Activated B cell treated with CpG ODN at 0.5 μM for 24 hours (primary cell): ENCODE measurements at regions not wholly inside any gene's neighbourhood (a gene's known extent, or its start where the extent isn't known, plus 50 kb on each side); places are given as distances from the start of the nearest gene placed in this dataset.

Experiments used
- ATAC-seq: fragments of 200-7000 bp; cut with Tn5 transposase; one replicate; pipeline ENCODE4 v1.10.0; 2021; ENCODE audit warnings: low read depth, mild to moderate bottlenecking, moderate library complexity
- CTCF ChIA-PET: fragments of 350-600 bp; sonication (Branson Sonifier 250); formaldehyde crosslinking; loops from one replicate; lab custom pipeline; 2021; ENCODE audit warnings: antibody characterized with exemption; lab: Charles Lee
- POLR2A ChIA-PET: fragments of 350-600 bp; sonication (Branson Sonifier 250); formaldehyde crosslinking; loops from one replicate; lab custom pipeline; 2021; ENCODE audit warnings: antibody characterized with exemption; lab: Charles Lee
- DNase-seq: peaks from one replicate; pipeline ENCODE4 v3.0.0; 2022
- H3K27ac Mint-ChIP-seq: one replicate; pipeline ENCODE4 v1.8.0; 2020; ENCODE audit warnings: mixed read lengths
- H3K27me3 Mint-ChIP-seq: one replicate; pipeline ENCODE4 v1.8.0; 2021; ENCODE audit warnings: mixed read lengths
- H3K36me3 Mint-ChIP-seq: one replicate; pipeline ENCODE4 v1.8.0; 2021; ENCODE audit warnings: low read depth, mixed read lengths
- H3K4me1 Mint-ChIP-seq: one replicate; pipeline ENCODE4 v1.8.0; 2021; ENCODE audit warnings: mixed read lengths
- H3K4me3 Mint-ChIP-seq: one replicate; pipeline ENCODE4 v1.8.0; 2020; ENCODE audit warnings: mild to moderate bottlenecking, mixed read lengths
- H3K9me3 Mint-ChIP-seq: one replicate; pipeline ENCODE4 v1.8.0; 2020; ENCODE audit warnings: mixed read lengths
- CTCF ChIP-seq: fragments of 200-600 bp; IDR thresholded peaks from one replicate; pipeline ENCODE4 v1.8.0; 2022; ENCODE audit warnings: antibody characterized with exemption, mild to moderate bottlenecking
- intact Hi-C: fragments of 100-400 bp; cut with micrococcal nuclease; formaldehyde crosslinking; loops from one replicate; pipeline ENCODE4 v1.15.1; 2024

- peaks cover 7% of the 10 kb centered on the region for H3K27me3 Mint-ChIP-seq
- no peak overlapping the region for H3K27ac Mint-ChIP-seq
- intact Hi-C loops = no loop called here
- TF ChIP-seq CTCF = no peak
- no peaks in the 10 kb centered on the region for H3K36me3 Mint-ChIP-seq
- POLR2A ChIA-PET = no interaction called here
- no peak for ATAC-seq
- no peak for DNase-seq
- CTCF ChIA-PET = no interaction called here
- H3K9me3 Mint-ChIP-seq = no peaks in the 10 kb centered on the region
- H3K4me1 Mint-ChIP-seq = peaks cover 11% of the 10 kb centered on the region
- no peak overlapping the region for H3K4me3 Mint-ChIP-seq
Observed at GRCh38 chr3:194933465-194933864, 247.8 kb downstream of the FAM43A start.

- no peak for TF ChIP-seq CTCF
- DNase-seq (no peak), ATAC-seq (no peak)
- Mint-ChIP-seq H3K4me1 (peaks cover 5% of the 10 kb centered on the region), H3K36me3 (no peaks in the 10 kb centered on the region), H3K27ac (no peak overlapping the region), H3K4me3 (no peak overlapping the region), H3K27me3 (peaks cover 14% of the 10 kb centered on the region), H3K9me3 (no peaks in the 10 kb centered on the region)
- intact Hi-C loops = no loop called here
- CTCF ChIA-PET = interaction anchor here (1.0 kb wide), 1 partner anchor 13 kb away, joined by 5 read pairs; no protein-coding TSS in a partner anchor
- POLR2A ChIA-PET = no interaction called here
Observed at GRCh38 chr3:194935061-194935460, 249.4 kb downstream of the FAM43A start.

- ChIA-PET POLR2A (no interaction called here), CTCF (interaction anchor here (1.0 kb wide), 1 partner anchor 12 kb away, joined by 5 read pairs; no protein-coding TSS in a partner anchor)
- DNase-seq (no peak), ATAC-seq (no peak)
- Mint-ChIP-seq H3K4me3 (no peak overlapping the region), H3K27me3 (peaks cover 12% of the 10 kb centered on the region), H3K36me3 (no peaks in the 10 kb centered on the region), H3K9me3 (no peaks in the 10 kb centered on the region), H3K4me1 (peaks cover 5% of the 10 kb centered on the region), H3K27ac (no peak overlapping the region)
- intact Hi-C loops = no loop called here
- no peak for TF ChIP-seq CTCF
Observed at GRCh38 chr3:194935632-194936470, 250.2 kb downstream of the FAM43A start.

GRCh38 chr3:194936659-194937058 lies 251.0 kb downstream of the FAM43A start:
- Mint-ChIP-seq H3K36me3 (no peaks in the 10 kb centered on the region), H3K27ac (no peak overlapping the region), H3K4me1 (peaks cover 11% of the 10 kb centered on the region), H3K9me3 (no peaks in the 10 kb centered on the region), H3K4me3 (no peak overlapping the region), H3K27me3 (peaks cover 12% of the 10 kb centered on the region)
- ATAC-seq = no peak
- CTCF ChIA-PET = no interaction called here
- POLR2A ChIA-PET = no interaction called here
- no peak for DNase-seq
- TF ChIP-seq CTCF = no peak
- intact Hi-C loops = no loop called here

- no peaks in the 10 kb centered on the region for H3K36me3 Mint-ChIP-seq
- DNase-seq (no peak), ATAC-seq (no peak)
- POLR2A ChIA-PET = no interaction called here
- intact Hi-C loops = no loop called here
- no peak overlapping the region for H3K4me3 Mint-ChIP-seq
- H3K4me1 Mint-ChIP-seq = peaks cover 14% of the 10 kb centered on the region
- CTCF ChIA-PET = no interaction called here
- peaks cover 12% of the 10 kb centered on the region for H3K27me3 Mint-ChIP-seq
- no peaks in the 10 kb centered on the region for H3K9me3 Mint-ChIP-seq
- H3K27ac Mint-ChIP-seq = no peak overlapping the region
- no peak for TF ChIP-seq CTCF
Observed at GRCh38 chr3:194937144-194937543, 251.5 kb downstream of the FAM43A start.
